ENCODE measurements at regions not wholly inside any gene's neighbourhood (a gene's known extent, or its start where the extent isn't known, plus 50 kb on each side); places are given as distances from the start of the nearest gene placed in this dataset.

- ChIA-PET CTCF (no interaction called here), POLR2A (no interaction called here)
- no peak for TF ChIP-seq CTCF (IDR thresholded peaks at IDR 0.05; ENCODE audit: control extremely low read depth, extremely low read depth, low read depth, missing control alignments)
- DNase-seq (ENCODE audit: extremely low spot score), result no peak
Measured at GRCh38 chr4:107388736-107389274, 331.2 kb downstream of the PAPSS1 start.

- POLR2A ChIA-PET, result no interaction called here
- TF ChIP-seq CTCF (IDR thresholded peaks at IDR 0.05; ENCODE audit: control extremely low read depth, extremely low read depth, low read depth, missing control alignments), result no peak
- no peak for DNase-seq (ENCODE audit: extremely low spot score)
- CTCF ChIA-PET, result no interaction called here
Measured at GRCh38 chr4:107380836-107381438, 339.1 kb downstream of the PAPSS1 start.

GRCh38 chr4:107380190-107380589 lies 339.8 kb downstream of the PAPSS1 start:
- ChIA-PET POLR2A (no interaction called here), CTCF (no interaction called here)
- no peak for TF ChIP-seq CTCF (IDR thresholded peaks at IDR 0.05; ENCODE audit: control extremely low read depth, extremely low read depth, low read depth, missing control alignments)
- DNase-seq (ENCODE audit: extremely low spot score), result no peak

- ChIA-PET CTCF (no interaction called here), POLR2A (no interaction called here)
Measured at GRCh38 chr4:107379054-107379869, 340.8 kb downstream of the PAPSS1 start.

GRCh38 chr4:107376293-107376692 lies 340.2 kb upstream of the DKK2 start:
- POLR2A ChIA-PET, result no interaction called here
- no peak for DNase-seq (ENCODE audit: extremely low spot score)

More at GRCh38 chr4:107379054-107379869, 340.8 kb downstream of the PAPSS1 start:
- no peak for TF ChIP-seq CTCF (IDR thresholded peaks at IDR 0.05; ENCODE audit: control extremely low read depth, extremely low read depth, low read depth, missing control alignments)
- DNase-seq (ENCODE audit: extremely low spot score), result no peak

GRCh38 chr4:107366900-107367299 lies 330.8 kb upstream of the DKK2 start:
- ChIA-PET POLR2A (no interaction called here), CTCF (no interaction called here)
- no peak for TF ChIP-seq CTCF (IDR thresholded peaks at IDR 0.05; ENCODE audit: control extremely low read depth, extremely low read depth, low read depth, missing control alignments)

More at GRCh38 chr4:107376293-107376692, 340.2 kb upstream of the DKK2 start:
- CTCF ChIA-PET, result no interaction called here
- no peak for TF ChIP-seq CTCF (IDR thresholded peaks at IDR 0.05; ENCODE audit: control extremely low read depth, extremely low read depth, low read depth, missing control alignments)

More at GRCh38 chr4:107366900-107367299, 330.8 kb upstream of the DKK2 start:
- no peak for DNase-seq (ENCODE audit: extremely low spot score)
